NB4 (cell line): ENCODE measurements at regions not wholly inside any gene's neighbourhood (a gene's known extent, or its start where the extent isn't known, plus 50 kb on each side); places are given as distances from the start of the nearest gene placed in this dataset.

Experiments
- MYC ChIP-seq: IDR thresholded peaks from 2 replicates; pipeline ENCODE4 v1.6.1; 2011; ENCODE audit warnings: low read depth, low read length
- POLR2A ChIP-seq: IDR thresholded peaks from 2 replicates; pipeline ENCODE4 v1.6.1; 2011; ENCODE audit warnings: mild to moderate bottlenecking; ENCODE audit not compliant: insufficient read length; ENCODE audit errors: extremely low read depth
- TF ChIP-seq, protein P1 (sequence below): IDR thresholded peaks from one replicate; pipeline ENCODE4 v1.5.1; 2012; ENCODE audit warnings: low read depth, low read length
- TF ChIP-seq, protein P2 (sequence below): IDR thresholded peaks from 2 replicates; pipeline ENCODE4 v1.6.1; 2011; ENCODE audit warnings: low read depth, low read length

DNA sequence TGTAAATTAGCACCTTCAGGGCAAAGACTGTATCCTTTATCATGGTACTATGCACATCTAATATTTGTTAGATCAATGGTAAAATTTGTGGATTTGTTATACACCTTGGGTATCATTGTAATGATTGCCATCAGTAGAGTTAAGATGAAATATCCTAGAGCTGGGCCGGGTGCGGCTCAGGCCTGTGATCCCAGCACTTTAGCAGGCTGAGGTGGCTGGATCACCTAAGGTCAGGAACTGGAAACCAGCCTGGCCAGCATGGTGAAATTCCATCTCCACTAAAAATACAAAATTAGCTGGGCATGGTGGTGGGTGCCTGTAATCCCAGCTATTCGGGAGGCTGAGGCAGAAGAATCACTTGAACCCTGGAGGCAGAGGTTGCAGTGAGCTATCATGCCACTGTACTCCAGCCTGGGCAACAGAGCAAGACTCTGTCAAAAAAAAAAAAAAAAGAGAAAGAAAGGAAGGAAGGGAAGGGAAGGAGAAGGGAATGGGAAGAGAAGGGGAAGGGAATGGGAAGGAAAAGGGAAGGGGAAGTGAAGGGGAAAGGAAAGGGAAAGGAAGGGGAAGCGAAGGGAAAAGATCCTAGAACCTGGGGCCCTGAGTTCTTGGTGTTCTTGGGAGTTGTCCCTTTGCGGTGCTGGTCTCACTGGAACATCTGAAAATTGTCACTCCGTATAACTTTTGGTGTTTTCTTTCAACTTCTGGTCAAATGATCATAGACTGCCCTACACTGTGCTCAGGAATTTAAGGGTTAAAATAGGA, 71.1 kb upstream of the NEUROD1 start:
- TF ChIP-seq, protein P1, sequence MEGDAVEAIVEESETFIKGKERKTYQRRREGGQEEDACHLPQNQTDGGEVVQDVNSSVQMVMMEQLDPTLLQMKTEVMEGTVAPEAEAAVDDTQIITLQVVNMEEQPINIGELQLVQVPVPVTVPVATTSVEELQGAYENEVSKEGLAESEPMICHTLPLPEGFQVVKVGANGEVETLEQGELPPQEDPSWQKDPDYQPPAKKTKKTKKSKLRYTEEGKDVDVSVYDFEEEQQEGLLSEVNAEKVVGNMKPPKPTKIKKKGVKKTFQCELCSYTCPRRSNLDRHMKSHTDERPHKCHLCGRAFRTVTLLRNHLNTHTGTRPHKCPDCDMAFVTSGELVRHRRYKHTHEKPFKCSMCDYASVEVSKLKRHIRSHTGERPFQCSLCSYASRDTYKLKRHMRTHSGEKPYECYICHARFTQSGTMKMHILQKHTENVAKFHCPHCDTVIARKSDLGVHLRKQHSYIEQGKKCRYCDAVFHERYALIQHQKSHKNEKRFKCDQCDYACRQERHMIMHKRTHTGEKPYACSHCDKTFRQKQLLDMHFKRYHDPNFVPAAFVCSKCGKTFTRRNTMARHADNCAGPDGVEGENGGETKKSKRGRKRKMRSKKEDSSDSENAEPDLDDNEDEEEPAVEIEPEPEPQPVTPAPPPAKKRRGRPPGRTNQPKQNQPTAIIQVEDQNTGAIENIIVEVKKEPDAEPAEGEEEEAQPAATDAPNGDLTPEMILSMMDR: no peak
- no peak for TF ChIP-seq POLR2A
- TF ChIP-seq, protein P2, sequence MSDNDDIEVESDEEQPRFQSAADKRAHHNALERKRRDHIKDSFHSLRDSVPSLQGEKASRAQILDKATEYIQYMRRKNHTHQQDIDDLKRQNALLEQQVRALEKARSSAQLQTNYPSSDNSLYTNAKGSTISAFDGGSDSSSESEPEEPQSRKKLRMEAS: no peak
- no peak for TF ChIP-seq MYC
